SJSA1 (cell line): ENCODE measurements at regions not wholly inside any gene's neighbourhood (a gene's known extent, or its start where the extent isn't known, plus 50 kb on each side); places are given as distances from the start of the nearest gene placed in this dataset.

Source experiments
- DNase-seq, 2 experiments: peaks; one replicate each; pipeline ENCODE4 v3.0.0-alpha.2; 2015 to 2020; ENCODE audit warnings: low spot score in 2 of 2, low read depth in 1 of 2
- H3K27ac ChIP-seq: fragments of 250-450 bp; sonication (Bioruptor Pico); 2 replicates; pipeline ENCODE4 v1.5.1; 2020; ENCODE audit warnings: mild to moderate bottlenecking, moderate library complexity
- H3K27me3 ChIP-seq: fragments of 250-450 bp; sonication (Bioruptor Pico); replicated peaks from 2 replicates; pipeline ENCODE4 v1.5.1; 2020; ENCODE audit warnings: mild to moderate bottlenecking, moderate library complexity
- H3K36me3 ChIP-seq: fragments of 250-450 bp; sonication (Bioruptor Pico); 2 replicates; pipeline ENCODE4 v1.5.1; 2020; ENCODE audit warnings: mild to moderate bottlenecking
- H3K4me1 ChIP-seq: fragments of 250-450 bp; sonication (Bioruptor Pico); replicated peaks from 2 replicates; pipeline ENCODE4 v1.6.1; 2021; ENCODE audit warnings: mild to moderate bottlenecking
- H3K4me3 ChIP-seq: fragments of 250-450 bp; sonication (Bioruptor Pico); 2 replicates; pipeline ENCODE4 v1.5.1; 2020; ENCODE audit warnings: mild to moderate bottlenecking
- H3K9me3 ChIP-seq: fragments of 250-450 bp; sonication (Bioruptor Pico); replicated peaks from 2 replicates; pipeline ENCODE4 v1.5.1; 2020; ENCODE audit warnings: mild to moderate bottlenecking

GRCh38 chr2:173539615-173540014, 184.9 kb downstream of the CDCA7 start:
- no peaks in the 10 kb centered on the region; the same call in 1 of the 2 replicates for H3K27me3 ChIP-seq
- no peaks in the 10 kb centered on the region for H3K36me3 ChIP-seq
- no peaks in the 10 kb centered on the region for H3K9me3 ChIP-seq
- no peak overlapping the region for H3K27ac ChIP-seq
- DNase-seq = no peak
- H3K4me1 ChIP-seq = no peaks in the 10 kb centered on the region
- H3K4me3 ChIP-seq = no peak overlapping the region

DNA sequence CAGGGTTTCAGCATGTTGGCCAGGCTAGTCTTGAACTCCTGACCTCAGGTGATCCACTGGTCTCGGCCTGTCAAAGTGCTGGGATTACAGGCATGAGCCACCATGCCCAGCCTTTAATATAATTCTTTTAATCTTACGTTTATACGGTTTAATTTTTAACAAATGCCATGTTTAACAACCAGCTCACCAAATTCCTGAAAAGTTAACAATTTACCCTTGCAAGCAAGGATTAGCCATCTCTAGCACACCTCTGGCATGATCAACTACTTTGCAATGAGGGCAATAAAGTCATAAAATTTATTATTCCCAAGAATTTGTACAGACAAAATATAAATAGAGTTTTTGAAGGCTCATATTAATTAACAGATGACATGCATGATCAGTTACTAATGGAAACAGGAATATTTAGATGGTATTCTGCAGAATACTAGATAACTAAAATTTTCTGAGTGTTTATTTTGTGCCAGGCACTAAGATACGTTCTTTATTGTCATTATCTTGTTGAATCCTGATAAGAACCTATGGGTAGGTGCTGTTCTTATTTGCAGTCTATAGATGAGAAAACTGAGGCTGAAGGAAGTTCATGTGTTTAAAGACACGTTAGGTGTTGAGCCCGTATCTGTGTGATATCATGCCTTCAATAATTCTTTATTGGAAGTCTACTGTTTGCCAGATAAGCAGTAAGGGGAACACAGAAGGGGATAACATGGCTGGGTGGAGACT, 190.1 kb downstream of the CDCA7 start:
- H3K27me3 ChIP-seq = no peaks in the 10 kb centered on the region
- H3K9me3 ChIP-seq = 0 out of 2 replicates have a peak, but pooled peaks cover 2% of the 10 kb centered on the region
- 0 out of 2 replicates have a peak, but pooled peaks cover 5% of the 10 kb centered on the region for H3K4me1 ChIP-seq
- no peak overlapping the region for H3K27ac ChIP-seq
- DNase-seq = no peak
- H3K36me3 ChIP-seq = no peaks in the 10 kb centered on the region
- H3K4me3 ChIP-seq = no peak overlapping the region

- DNase-seq = no peak
- H3K36me3 ChIP-seq = no peaks in the 10 kb centered on the region
These were observed 190.7 kb downstream of the CDCA7 start for GRCh38 chr2:173545364-173545763.

DNA sequence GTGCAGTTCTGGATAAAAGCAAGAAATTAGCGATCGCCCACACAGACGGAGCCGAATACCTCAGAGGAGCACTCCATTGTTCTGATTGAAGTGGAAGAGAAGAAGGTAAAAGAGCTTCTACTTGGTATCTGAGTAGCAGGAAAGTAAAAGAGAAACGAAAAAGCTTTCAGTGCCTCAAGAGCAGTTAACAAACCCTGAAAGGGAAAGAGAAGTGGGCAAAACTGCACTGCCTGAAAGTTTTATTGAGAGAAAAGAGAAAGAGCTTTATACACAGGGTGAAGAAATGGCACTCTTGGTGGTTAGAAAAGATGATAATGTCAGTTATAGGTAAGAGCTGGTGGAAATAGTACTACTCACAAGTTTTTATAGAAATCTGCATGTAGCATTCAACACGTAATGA, 192.8 kb downstream of the CDCA7 start:
- no peak overlapping the region for H3K27ac ChIP-seq
- no peaks in the 10 kb centered on the region for H3K27me3 ChIP-seq
- no peak for DNase-seq
- H3K4me3 ChIP-seq = no peak overlapping the region
- H3K36me3 ChIP-seq = no peaks in the 10 kb centered on the region
- 0 out of 2 replicates have a peak, but pooled peaks cover 7% of the 10 kb centered on the region for H3K4me1 ChIP-seq
- 0 out of 2 replicates have a peak, but pooled peaks cover 2% of the 10 kb centered on the region for H3K9me3 ChIP-seq

More at GRCh38 chr2:173545364-173545763, 190.7 kb downstream of the CDCA7 start:
- Histone ChIP-seq H3K27me3 (no peaks in the 10 kb centered on the region), H3K27ac (no peak overlapping the region), H3K9me3 (0 out of 2 replicates have a peak, but pooled peaks cover 2% of the 10 kb centered on the region), H3K4me1 (0 out of 2 replicates have a peak, but pooled peaks cover 7% of the 10 kb centered on the region), H3K4me3 (no peak overlapping the region)

- H3K4me3 ChIP-seq = no peak overlapping the region
- 0 out of 2 replicates have a peak, but pooled peaks cover 2% of the 10 kb centered on the region for H3K9me3 ChIP-seq
- H3K4me1 ChIP-seq = peaks cover 6% of the 10 kb centered on the region; the same call in 1 of the 2 replicates
- H3K36me3 ChIP-seq = no peaks in the 10 kb centered on the region
- H3K27me3 ChIP-seq = no peaks in the 10 kb centered on the region
- DNase-seq = peak; percentile 56 to 62
- H3K27ac ChIP-seq = no peak overlapping the region
These were observed 195.5 kb downstream of the CDCA7 start for GRCh38 chr2:173550143-173550542.

- Histone ChIP-seq H3K36me3 (no peaks in the 10 kb centered on the region), H3K4me3 (no peak overlapping the region)
- no peak for DNase-seq
These were observed 197.9 kb downstream of the CDCA7 start for GRCh38 chr2:173552531-173552930.

DNA sequence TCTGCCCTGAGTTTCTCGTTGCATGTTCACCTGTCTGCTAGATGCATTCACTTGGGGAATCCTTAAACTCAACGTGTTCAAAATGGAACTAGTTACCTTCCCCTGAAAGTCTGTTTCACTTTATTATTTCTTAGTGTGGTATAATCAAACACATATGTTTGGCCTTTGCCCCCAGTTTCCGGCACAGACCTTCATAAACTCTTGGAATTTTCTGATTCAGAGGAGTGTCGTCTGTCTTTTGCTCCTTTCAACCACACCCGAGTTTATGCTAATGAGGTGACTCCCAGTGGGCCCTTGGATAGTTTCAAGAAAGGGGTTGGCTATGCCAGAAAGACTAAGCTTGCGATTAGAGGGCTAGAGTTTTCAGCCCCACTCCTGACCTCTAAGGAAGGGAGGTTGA, 198.9 kb downstream of the CDCA7 start:
- no peak overlapping the region for H3K4me3 ChIP-seq
- peaks cover 10% of the 10 kb centered on the region for H3K4me1 ChIP-seq
- H3K27ac ChIP-seq = no peak overlapping the region
- 0 out of 2 replicates have a peak, but pooled peaks cover 2% of the 10 kb centered on the region for H3K9me3 ChIP-seq
- no peak for DNase-seq
- 0 out of 2 replicates have a peak, but pooled peaks cover 2% of the 10 kb centered on the region for H3K27me3 ChIP-seq
- H3K36me3 ChIP-seq = no peaks in the 10 kb centered on the region

More at GRCh38 chr2:173552531-173552930, 197.9 kb downstream of the CDCA7 start:
- Histone ChIP-seq H3K4me1 (peaks cover 10% of the 10 kb centered on the region), H3K9me3 (0 out of 2 replicates have a peak, but pooled peaks cover 2% of the 10 kb centered on the region), H3K27ac (no peak overlapping the region), H3K27me3 (0 out of 2 replicates have a peak, but pooled peaks cover 2% of the 10 kb centered on the region)

- Histone ChIP-seq H3K4me3 (no peak overlapping the region), H3K27ac (no peak overlapping the region), H3K27me3 (0 out of 2 replicates have a peak, but pooled peaks cover 2% of the 10 kb centered on the region), H3K9me3 (no peaks in the 10 kb centered on the region; the same call in 1 of the 2 replicates), H3K4me1 (peaks cover 7% of the 10 kb centered on the region), H3K36me3 (no peaks in the 10 kb centered on the region)
- DNase-seq = peak in 1 of 2 experiments; percentile 28
These were observed 201.2 kb downstream of the CDCA7 start for GRCh38 chr2:173555833-173556232.

- H3K27me3 ChIP-seq = 0 out of 2 replicates have a peak, but pooled peaks cover 2% of the 10 kb centered on the region
- DNase-seq = no peak
- H3K4me3 ChIP-seq = no peak overlapping the region
- peaks cover 7% of the 10 kb centered on the region for H3K4me1 ChIP-seq
- H3K9me3 ChIP-seq = no peaks in the 10 kb centered on the region; the same call in 1 of the 2 replicates
- no peak overlapping the region for H3K27ac ChIP-seq
- no peaks in the 10 kb centered on the region for H3K36me3 ChIP-seq
These were observed 202.1 kb downstream of the CDCA7 start for GRCh38 chr2:173556816-173557215.

- no peak overlapping the region for H3K27ac ChIP-seq
- no peak overlapping the region for H3K4me3 ChIP-seq
- no peaks in the 10 kb centered on the region for H3K36me3 ChIP-seq
- no peaks in the 10 kb centered on the region; the same call in 1 of the 2 replicates for H3K9me3 ChIP-seq
- H3K27me3 ChIP-seq = 0 out of 2 replicates have a peak, but pooled peaks cover 2% of the 10 kb centered on the region
- H3K4me1 ChIP-seq = peaks cover 7% of the 10 kb centered on the region
- no peak for DNase-seq
These were observed 202.8 kb downstream of the CDCA7 start for GRCh38 chr2:173557497-173557896.

GRCh38 chr2:173567493-173567892, 212.8 kb downstream of the CDCA7 start:
- DNase-seq = no peak
- H3K4me1 ChIP-seq = 0 out of 2 replicates have a peak, but pooled peaks cover 3% of the 10 kb centered on the region
- H3K27me3 ChIP-seq = no peaks in the 10 kb centered on the region
- H3K36me3 ChIP-seq = no peaks in the 10 kb centered on the region
- no peaks in the 10 kb centered on the region for H3K9me3 ChIP-seq
- no peak overlapping the region for H3K4me3 ChIP-seq
- H3K27ac ChIP-seq = no peak overlapping the region

GRCh38 chr2:173568054-173568453, 213.4 kb downstream of the CDCA7 start:
- Histone ChIP-seq H3K4me1 (0 out of 2 replicates have a peak, but pooled peaks cover 3% of the 10 kb centered on the region), H3K9me3 (no peaks in the 10 kb centered on the region), H3K27ac (no peak overlapping the region), H3K4me3 (no peak overlapping the region), H3K27me3 (no peaks in the 10 kb centered on the region), H3K36me3 (no peaks in the 10 kb centered on the region)
- DNase-seq = no peak

DNA sequence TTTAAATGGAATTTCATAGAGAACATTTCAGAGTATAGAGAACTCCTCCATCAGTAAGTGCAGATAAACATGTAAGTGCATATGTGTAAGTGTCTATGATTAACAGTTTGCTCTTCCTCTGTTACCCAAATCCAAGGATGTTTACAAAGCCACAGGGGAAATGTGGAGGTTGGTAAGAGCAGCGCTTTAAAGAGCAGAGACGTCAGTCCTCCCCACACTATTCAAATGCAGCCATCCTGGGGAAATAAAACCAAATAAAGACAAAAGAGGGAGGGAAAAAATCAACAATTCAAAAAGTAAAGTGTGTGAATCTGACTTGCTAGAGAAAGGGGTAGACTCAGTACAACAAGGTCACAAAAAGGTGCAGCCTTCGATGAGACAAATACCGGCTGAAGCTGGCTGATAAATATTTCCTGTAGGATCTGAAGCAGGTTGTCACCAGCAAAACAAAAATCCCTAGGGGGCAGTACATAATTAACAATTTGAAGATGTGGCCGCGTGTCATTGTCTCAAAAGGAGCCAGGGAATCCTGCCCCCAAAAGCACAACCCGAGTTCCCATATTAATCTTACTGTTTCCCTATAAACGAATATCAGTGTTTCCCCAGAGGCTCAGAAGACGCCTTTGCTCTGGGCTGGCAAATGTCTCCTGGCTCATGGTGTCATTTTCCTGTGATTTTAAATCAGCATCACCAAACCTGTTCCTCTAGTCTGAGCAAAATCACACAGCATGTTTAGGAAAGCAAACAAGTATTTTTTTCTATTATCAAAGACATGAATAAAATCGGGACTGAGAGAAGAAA, 216.5 kb downstream of the CDCA7 start:
- Histone ChIP-seq H3K36me3 (no peaks in the 10 kb centered on the region), H3K27me3 (no peaks in the 10 kb centered on the region), H3K4me1 (peaks cover 13% of the 10 kb centered on the region), H3K4me3 (no peak overlapping the region), H3K9me3 (no peaks in the 10 kb centered on the region), H3K27ac (no peak overlapping the region)
- peak in 1 of 2 experiments; percentile 54 for DNase-seq
